PFSK-1 (cell line): ENCODE measurements at regions not wholly inside any gene's neighbourhood (a gene's known extent, or its start where the extent isn't known, plus 50 kb on each side); places are given as distances from the start of the nearest gene placed in this dataset.

ENCODE experiments used
- POLR2AphosphoS5 ChIP-seq: IDR thresholded peaks from 2 replicates; pipeline ENCODE4 v1.6.1; 2012; ENCODE audit warnings: low read depth, mild to moderate bottlenecking, control low read depth, low read length, moderate library complexity
- SIN3A ChIP-seq: IDR thresholded peaks from 2 replicates; pipeline ENCODE4 v1.6.1; 2012; ENCODE audit warnings: mild to moderate bottlenecking, low read length, moderate library complexity, borderline replicate concordance; ENCODE audit not compliant: insufficient read depth

DNA sequence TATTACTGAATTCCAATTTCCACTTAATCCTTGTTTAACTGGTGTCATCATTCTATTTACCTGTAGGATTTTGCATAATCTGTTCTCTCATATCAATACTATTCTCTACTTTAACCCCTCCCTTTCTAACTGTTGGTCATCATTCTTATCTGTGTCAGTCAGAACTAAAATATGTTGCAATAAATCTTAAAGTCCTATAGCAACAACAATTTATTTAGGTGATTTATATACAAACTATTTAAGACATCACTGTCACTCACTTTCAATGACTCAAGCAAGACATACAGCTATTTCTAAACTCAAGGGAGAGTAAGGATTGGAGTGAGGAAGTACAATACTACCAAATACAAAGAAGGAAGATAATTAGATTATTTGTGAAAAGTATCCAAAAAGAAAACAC lies 740.4 kb downstream of the DSC3 start:
- TF ChIP-seq POLR2AphosphoS5 (no peak), SIN3A (no peak)
